CD4-positive, alpha-beta T cell (primary cell): ENCODE measurements at regions not wholly inside any gene's neighbourhood (a gene's known extent, or its start where the extent isn't known, plus 50 kb on each side); places are given as distances from the start of the nearest gene placed in this dataset.

Experiments used
- ATAC-seq: fragments of 200-7000 bp; cut with Tn5 transposase; one replicate; pipeline ENCODE4 v1.10.0; 2022; ENCODE audit warnings: mild to moderate bottlenecking; ENCODE audit not compliant: poor library complexity
- CTCF ChIA-PET: fragments of 350-600 bp; sonication (Branson Sonifier 250); formaldehyde crosslinking; loops from one replicate; lab custom pipeline; 2021; ENCODE audit warnings: antibody characterized with exemption, inconsistent platforms; lab: Charles Lee
- POLR2A ChIA-PET: fragments of 350-600 bp; sonication (Branson Sonifier 250); formaldehyde crosslinking; loops from one replicate; lab custom pipeline; 2021; ENCODE audit warnings: antibody characterized with exemption, inconsistent platforms; lab: Charles Lee
- DNase-seq, 14 experiments: peaks; one replicate each; pipeline ENCODE4 v3.0.0-alpha.2; 2013 to 2020; ENCODE audit warnings: mixed read lengths in 2 of 14
- H3K27ac ChIP-seq, 2 donors: one replicate each; pipeline versions ENCODE4 v1.5.1 to v1.7.0; 2013; ENCODE audit warnings: low read length in 2 of 2, low read depth in 1 of 2, mild to moderate bottlenecking in 1 of 2
- H3K27me3 ChIP-seq, 2 experiments: 1 replicate in 1 of 2; 2 replicates in 1 of 2; pipeline versions ENCODE4 v1.6.1 to v1.7.0; 2013; ENCODE audit warnings: low read length in 2 of 2, control low read depth in 1 of 2, mild to moderate bottlenecking in 1 of 2, moderate library complexity in 1 of 2; ENCODE audit not compliant: insufficient read depth in 2 of 2, control insufficient read depth in 1 of 2
- H3K36me3 ChIP-seq: one replicate; pipeline ENCODE4 v1.6.1; 2013; ENCODE audit warnings: low read length, control low read depth; ENCODE audit not compliant: insufficient read depth
- H3K4me1 ChIP-seq: one replicate; pipeline ENCODE4 v1.6.1; 2013; ENCODE audit warnings: low read length, control low read depth; ENCODE audit not compliant: insufficient read depth
- H3K4me3 ChIP-seq: one replicate; pipeline ENCODE4 v1.5.1; 2013; ENCODE audit warnings: mild to moderate bottlenecking, low read length, moderate library complexity
- H3K9me3 ChIP-seq, 2 experiments: 1 replicate in 1 of 2; 2 replicates in 1 of 2; pipeline versions ENCODE4 v1.6.1 to v1.7.0; 2013; ENCODE audit warnings: low read length in 2 of 2, mild to moderate bottlenecking in 2 of 2, control low read depth in 1 of 2, moderate library complexity in 1 of 2; ENCODE audit not compliant: control insufficient read depth in 1 of 2, insufficient read depth in 1 of 2
- H3K27ac Mint-ChIP-seq: one replicate; pipeline ENCODE4 v1.8.0; 2020; ENCODE audit warnings: mixed read lengths
- H3K27me3 Mint-ChIP-seq: one replicate; pipeline ENCODE4 v1.8.0; 2021; ENCODE audit warnings: mixed read lengths
- H3K36me3 Mint-ChIP-seq: one replicate; pipeline ENCODE4 v1.8.0; 2021; ENCODE audit warnings: low read depth, mixed read lengths
- H3K4me1 Mint-ChIP-seq: one replicate; pipeline ENCODE4 v1.8.0; 2021; ENCODE audit warnings: low read depth, mixed read lengths
- H3K4me3 Mint-ChIP-seq: one replicate; pipeline ENCODE4 v1.8.0; 2020; ENCODE audit warnings: mild to moderate bottlenecking, mixed read lengths
- H3K9me3 Mint-ChIP-seq: one replicate; pipeline ENCODE4 v1.8.0; 2020; ENCODE audit warnings: mixed read lengths
- intact Hi-C, 2 experiments: fragments of 100-400 bp; cut with DNase I in 1 of 2; cut with micrococcal nuclease in 1 of 2; formaldehyde crosslinking; loops; one replicate each; pipeline versions ENCODE4 v1.15.1 to v1.9.0; 2023 to 2025; cut with DNase I, micrococcal nuclease
- TF ChIP-seq, protein P1 (sequence below): fragments of 200-600 bp; IDR thresholded peaks from one replicate; pipeline ENCODE4 v1.8.0; 2022; ENCODE audit warnings: antibody characterized with exemption, mild to moderate bottlenecking

DNA sequence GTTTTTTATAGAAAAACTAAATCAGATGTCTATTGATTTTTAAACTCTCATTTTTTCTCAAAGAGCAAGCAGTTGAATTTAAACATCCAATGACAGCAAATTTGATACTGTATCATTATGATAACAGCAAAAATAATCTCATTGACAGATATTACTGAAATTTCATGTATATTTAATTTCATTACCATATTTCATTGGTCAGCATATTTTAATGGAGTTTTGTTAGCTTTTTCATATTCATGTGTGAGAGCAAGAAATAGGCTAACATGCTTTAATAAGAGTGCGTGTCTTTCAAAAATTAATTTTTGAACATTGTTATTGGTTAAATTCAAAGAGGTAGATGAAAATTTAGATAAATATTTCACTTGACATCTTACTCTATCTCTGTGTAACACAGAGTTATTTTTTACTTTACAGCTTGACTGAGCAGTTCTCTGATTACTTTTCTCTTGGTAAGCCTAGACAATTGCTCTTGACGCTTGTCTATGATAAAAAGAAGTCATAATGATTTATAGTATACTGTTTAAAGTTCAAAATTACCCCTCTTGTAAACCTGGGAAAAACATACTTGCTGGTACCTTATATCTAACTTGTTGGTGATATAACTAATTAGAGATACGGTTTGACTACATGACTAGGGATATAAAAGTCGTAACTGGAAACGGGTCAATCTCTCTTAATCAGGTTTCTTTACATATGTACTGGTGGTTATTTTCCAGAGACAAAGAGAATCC, 732.3 kb upstream of the NCAM2 start:
- Mint-ChIP-seq H3K9me3 (no peaks in the 10 kb centered on the region), H3K4me3 (no peak overlapping the region)

DNA sequence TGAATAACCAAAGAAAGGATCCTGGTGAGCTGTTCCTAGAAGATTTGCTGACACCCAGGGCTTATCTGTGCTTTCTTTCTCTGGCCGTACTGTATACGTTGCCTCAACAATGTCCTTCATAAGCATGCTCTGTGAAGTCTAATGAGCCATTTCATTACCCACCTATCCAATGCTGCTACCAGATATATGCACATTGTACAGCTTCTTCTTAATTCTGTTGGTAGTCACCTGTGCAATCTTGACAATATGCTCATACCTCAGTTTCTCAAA, 731.8 kb upstream of the NCAM2 start:
- H3K27me3 ChIP-seq: no peaks in the 10 kb centered on the region
- TF ChIP-seq, protein P1, sequence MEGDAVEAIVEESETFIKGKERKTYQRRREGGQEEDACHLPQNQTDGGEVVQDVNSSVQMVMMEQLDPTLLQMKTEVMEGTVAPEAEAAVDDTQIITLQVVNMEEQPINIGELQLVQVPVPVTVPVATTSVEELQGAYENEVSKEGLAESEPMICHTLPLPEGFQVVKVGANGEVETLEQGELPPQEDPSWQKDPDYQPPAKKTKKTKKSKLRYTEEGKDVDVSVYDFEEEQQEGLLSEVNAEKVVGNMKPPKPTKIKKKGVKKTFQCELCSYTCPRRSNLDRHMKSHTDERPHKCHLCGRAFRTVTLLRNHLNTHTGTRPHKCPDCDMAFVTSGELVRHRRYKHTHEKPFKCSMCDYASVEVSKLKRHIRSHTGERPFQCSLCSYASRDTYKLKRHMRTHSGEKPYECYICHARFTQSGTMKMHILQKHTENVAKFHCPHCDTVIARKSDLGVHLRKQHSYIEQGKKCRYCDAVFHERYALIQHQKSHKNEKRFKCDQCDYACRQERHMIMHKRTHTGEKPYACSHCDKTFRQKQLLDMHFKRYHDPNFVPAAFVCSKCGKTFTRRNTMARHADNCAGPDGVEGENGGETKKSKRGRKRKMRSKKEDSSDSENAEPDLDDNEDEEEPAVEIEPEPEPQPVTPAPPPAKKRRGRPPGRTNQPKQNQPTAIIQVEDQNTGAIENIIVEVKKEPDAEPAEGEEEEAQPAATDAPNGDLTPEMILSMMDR: no peak
- peaks cover 0 to 22% of the 10 kb centered on the region in 2 experiments for H3K9me3 ChIP-seq
- no peak overlapping the region for H3K4me3 ChIP-seq
- H3K36me3 ChIP-seq: no peaks in the 10 kb centered on the region
- no peak overlapping the region for H3K4me3 Mint-ChIP-seq
- no peaks in the 10 kb centered on the region for H3K4me1 ChIP-seq
- H3K27me3 Mint-ChIP-seq: no peaks in the 10 kb centered on the region
- ChIA-PET CTCF (no interaction called here), POLR2A (no interaction called here)
- DNase-seq (no peak), ATAC-seq (no peak)
- H3K36me3 Mint-ChIP-seq: no peaks in the 10 kb centered on the region
- H3K4me1 Mint-ChIP-seq: no peaks in the 10 kb centered on the region
- no peaks in the 10 kb centered on the region for H3K9me3 Mint-ChIP-seq
- no peak overlapping the region for H3K27ac Mint-ChIP-seq
- no peak overlapping the region for H3K27ac ChIP-seq
- intact Hi-C loops: no loop called here

More for the DNA sequence above, 732.3 kb upstream of the NCAM2 start:
- no peak for DNase-seq
- Histone ChIP-seq H3K4me1 (no peaks in the 10 kb centered on the region), H3K4me3 (no peak overlapping the region), H3K36me3 (no peaks in the 10 kb centered on the region), H3K27ac (no peak overlapping the region), H3K27me3 (no peaks in the 10 kb centered on the region), H3K9me3 (peaks cover 0 to 21% of the 10 kb centered on the region in 2 experiments)
- TF ChIP-seq, protein P1: no peak
- ATAC-seq: no peak
- H3K27ac Mint-ChIP-seq: no peak overlapping the region
- no peaks in the 10 kb centered on the region for H3K36me3 Mint-ChIP-seq
- H3K4me1 Mint-ChIP-seq: no peaks in the 10 kb centered on the region
- intact Hi-C loops: no loop called here
- ChIA-PET CTCF (no interaction called here), POLR2A (no interaction called here)
- H3K27me3 Mint-ChIP-seq: no peaks in the 10 kb centered on the region

DNA sequence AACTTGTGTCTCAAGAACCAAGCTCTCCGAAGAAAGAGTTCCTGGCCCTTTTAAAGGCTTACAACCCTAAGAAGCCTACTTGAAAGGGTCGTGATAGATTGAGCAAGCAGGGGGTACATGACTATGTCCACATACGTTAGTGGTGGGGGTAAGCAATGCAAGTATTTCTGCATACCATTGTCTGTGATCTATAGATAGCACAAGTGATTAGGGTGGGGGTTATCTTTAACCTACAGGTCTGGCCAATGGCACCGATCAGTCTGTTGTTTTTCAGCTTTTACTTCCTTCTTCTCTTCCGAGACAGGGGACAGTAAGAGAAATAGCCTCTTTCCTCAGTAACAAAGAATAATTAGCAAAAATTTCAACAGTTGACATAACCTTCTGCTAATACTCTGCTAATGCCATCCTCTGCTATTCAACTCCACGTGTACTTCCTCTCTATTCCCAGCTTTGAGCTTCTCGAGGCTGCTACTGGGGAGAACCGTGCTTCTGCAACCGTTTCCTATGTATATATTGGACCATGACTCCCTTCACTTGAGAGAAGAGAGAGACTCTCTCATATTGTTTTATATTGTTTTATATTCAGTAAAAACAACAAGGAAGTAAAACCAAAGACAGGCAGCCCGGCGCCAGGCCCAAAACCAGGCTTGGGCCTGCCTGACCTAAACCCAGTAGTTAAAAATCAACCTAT, 727.7 kb upstream of the NCAM2 start:
- TF ChIP-seq, protein P1: no peak
- Histone ChIP-seq H3K9me3 (peaks cover 0 to 10% of the 10 kb centered on the region in 2 experiments), H3K4me3 (no peak overlapping the region), H3K4me1 (no peaks in the 10 kb centered on the region), H3K36me3 (no peaks in the 10 kb centered on the region), H3K27me3 (no peaks in the 10 kb centered on the region), H3K27ac (no peak overlapping the region)
- intact Hi-C loops: no loop called here
- Mint-ChIP-seq H3K27me3 (no peaks in the 10 kb centered on the region), H3K4me3 (no peak overlapping the region), H3K9me3 (peaks cover 3% of the 10 kb centered on the region), H3K27ac (no peak overlapping the region), H3K4me1 (no peaks in the 10 kb centered on the region), H3K36me3 (no peaks in the 10 kb centered on the region)
- ATAC-seq: no peak
- DNase-seq: no peak
- POLR2A ChIA-PET: no interaction called here
- CTCF ChIA-PET: no interaction called here
